HG03175 (cell line): ENCODE measurements at regions not wholly inside any gene's neighbourhood (a gene's known extent, or its start where the extent isn't known, plus 50 kb on each side); places are given as distances from the start of the nearest gene placed in this dataset.

ENCODE experiments used
- ATAC-seq: cut with Tn5 transposase; IDR thresholded peaks from one replicate; pipeline ENCODE4 v1.9.1; 2021; ENCODE audit warnings: mild to moderate bottlenecking, moderate library complexity; ENCODE audit not compliant: unreplicated experiment

- ATAC-seq: no peak
These were observed 346.5 kb downstream of the ZNF536 start for GRCh38 chr19:30718707-30719106.

- ATAC-seq: no peak
These were observed 345.8 kb downstream of the ZNF536 start for GRCh38 chr19:30718014-30718413.

- ATAC-seq: no peak
These were observed 345.2 kb downstream of the ZNF536 start for GRCh38 chr19:30717381-30717780.

GRCh38 chr19:30712431-30713337 is 340.5 kb downstream of the ZNF536 start:
- ATAC-seq: no peak

GRCh38 chr19:30711826-30712225 is 339.6 kb downstream of the ZNF536 start:
- no peak for ATAC-seq

- ATAC-seq: no peak
These were observed 339.1 kb downstream of the ZNF536 start for GRCh38 chr19:30711296-30711695.

GRCh38 chr19:30710721-30711120 is 338.5 kb downstream of the ZNF536 start:
- ATAC-seq: no peak

- no peak for ATAC-seq
These were observed 336.4 kb downstream of the ZNF536 start for GRCh38 chr19:30708416-30709178.

- ATAC-seq: no peak
These were observed 332.7 kb downstream of the ZNF536 start for GRCh38 chr19:30704771-30705330.

GRCh38 chr19:30703645-30704044 is 331.5 kb downstream of the ZNF536 start:
- no peak for ATAC-seq

- no peak for ATAC-seq
These were observed 329.0 kb downstream of the ZNF536 start for GRCh38 chr19:30701178-30701577.

GRCh38 chr19:30699871-30700280 is 327.7 kb downstream of the ZNF536 start:
- no peak for ATAC-seq

- no peak for ATAC-seq
These were observed 324.3 kb downstream of the ZNF536 start for GRCh38 chr19:30696514-30696913.

- no peak for ATAC-seq
These were observed 323.1 kb downstream of the ZNF536 start for GRCh38 chr19:30695171-30695875.

- ATAC-seq: no peak
These were observed 322.1 kb downstream of the ZNF536 start for GRCh38 chr19:30694156-30694755.

- no peak for ATAC-seq
These were observed 320.8 kb downstream of the ZNF536 start for GRCh38 chr19:30692879-30693503.

GRCh38 chr19:30692181-30692811 is 320.1 kb downstream of the ZNF536 start:
- no peak for ATAC-seq

GRCh38 chr19:30691819-30692166 is 319.6 kb downstream of the ZNF536 start:
- ATAC-seq: no peak

- no peak for ATAC-seq
These were observed 319.0 kb downstream of the ZNF536 start for GRCh38 chr19:30690935-30691818.
